ENCODE measurements at regions not wholly inside any gene's neighbourhood (a gene's known extent, or its start where the extent isn't known, plus 50 kb on each side); places are given as distances from the start of the nearest gene placed in this dataset.
"Not testable (repeated sequence)": the region's sequence is repeated elsewhere in the genome, so short reads cannot be mapped to it uniquely, and the experiment has no call there.

DNA sequence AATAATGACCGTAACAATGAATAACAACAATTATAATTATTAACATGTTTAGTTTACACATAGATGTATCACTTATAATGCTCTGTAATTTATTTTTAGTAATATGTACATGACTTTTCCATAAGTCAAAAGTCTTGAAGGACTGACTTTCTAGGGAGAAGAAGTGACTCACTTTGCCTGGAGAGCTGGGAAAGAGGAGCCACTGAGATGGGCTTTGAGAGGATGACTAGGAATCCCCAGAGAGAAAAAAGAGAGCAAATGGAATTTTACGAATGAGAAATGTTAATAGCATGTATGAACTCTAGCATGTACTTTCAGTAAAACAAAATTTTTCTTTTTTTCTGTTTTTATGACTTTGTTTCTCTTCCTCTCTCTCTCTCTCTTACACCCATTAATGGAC, 67.8 kb upstream of the RALY start:
- TF ChIP-seq, protein P1, sequence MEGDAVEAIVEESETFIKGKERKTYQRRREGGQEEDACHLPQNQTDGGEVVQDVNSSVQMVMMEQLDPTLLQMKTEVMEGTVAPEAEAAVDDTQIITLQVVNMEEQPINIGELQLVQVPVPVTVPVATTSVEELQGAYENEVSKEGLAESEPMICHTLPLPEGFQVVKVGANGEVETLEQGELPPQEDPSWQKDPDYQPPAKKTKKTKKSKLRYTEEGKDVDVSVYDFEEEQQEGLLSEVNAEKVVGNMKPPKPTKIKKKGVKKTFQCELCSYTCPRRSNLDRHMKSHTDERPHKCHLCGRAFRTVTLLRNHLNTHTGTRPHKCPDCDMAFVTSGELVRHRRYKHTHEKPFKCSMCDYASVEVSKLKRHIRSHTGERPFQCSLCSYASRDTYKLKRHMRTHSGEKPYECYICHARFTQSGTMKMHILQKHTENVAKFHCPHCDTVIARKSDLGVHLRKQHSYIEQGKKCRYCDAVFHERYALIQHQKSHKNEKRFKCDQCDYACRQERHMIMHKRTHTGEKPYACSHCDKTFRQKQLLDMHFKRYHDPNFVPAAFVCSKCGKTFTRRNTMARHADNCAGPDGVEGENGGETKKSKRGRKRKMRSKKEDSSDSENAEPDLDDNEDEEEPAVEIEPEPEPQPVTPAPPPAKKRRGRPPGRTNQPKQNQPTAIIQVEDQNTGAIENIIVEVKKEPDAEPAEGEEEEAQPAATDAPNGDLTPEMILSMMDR (IDR thresholded peaks at IDR 0.05; ENCODE audit: low read length, missing control alignments): no peak
- no peak for DNase-seq (ENCODE audit: low read depth)
- H3K4me3 ChIP-seq (replicated peaks; ENCODE audit: low read depth, low read length): no peak overlapping the region

DNA sequence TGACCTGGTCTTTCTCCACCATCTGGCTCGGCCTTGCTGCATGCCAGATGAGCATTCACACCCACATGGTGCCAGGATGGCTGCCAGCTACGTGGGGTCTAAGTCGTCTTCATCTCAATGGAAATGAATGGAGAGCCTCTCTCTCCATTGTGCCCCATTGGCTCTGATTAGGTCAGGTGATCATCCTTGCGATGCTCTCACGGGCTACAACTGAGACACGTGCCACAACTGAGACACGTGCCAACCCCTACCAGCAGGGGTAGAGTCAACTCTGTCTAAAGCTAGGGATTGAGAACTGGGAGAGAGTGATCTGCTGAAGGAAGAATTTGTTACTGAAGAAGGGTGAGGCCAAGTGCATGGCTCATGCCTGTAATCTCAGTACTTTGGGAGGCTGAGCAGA, 67.3 kb upstream of the RALY start:
- TF ChIP-seq, protein P1 (IDR thresholded peaks at IDR 0.05; ENCODE audit: low read length, missing control alignments): no peak
- H3K4me3 ChIP-seq (replicated peaks; ENCODE audit: low read depth, low read length): no peak overlapping the region
- DNase-seq (ENCODE audit: low read depth): no peak

- TF ChIP-seq, protein P1 (IDR thresholded peaks at IDR 0.05; ENCODE audit: low read length, missing control alignments): no peak
- DNase-seq (ENCODE audit: low read depth): no peak
- no peak overlapping the region for H3K4me3 ChIP-seq (replicated peaks; ENCODE audit: low read depth, low read length)
Measured at GRCh38 chr20:33927724-33928123, 66.0 kb upstream of the RALY start.

DNA sequence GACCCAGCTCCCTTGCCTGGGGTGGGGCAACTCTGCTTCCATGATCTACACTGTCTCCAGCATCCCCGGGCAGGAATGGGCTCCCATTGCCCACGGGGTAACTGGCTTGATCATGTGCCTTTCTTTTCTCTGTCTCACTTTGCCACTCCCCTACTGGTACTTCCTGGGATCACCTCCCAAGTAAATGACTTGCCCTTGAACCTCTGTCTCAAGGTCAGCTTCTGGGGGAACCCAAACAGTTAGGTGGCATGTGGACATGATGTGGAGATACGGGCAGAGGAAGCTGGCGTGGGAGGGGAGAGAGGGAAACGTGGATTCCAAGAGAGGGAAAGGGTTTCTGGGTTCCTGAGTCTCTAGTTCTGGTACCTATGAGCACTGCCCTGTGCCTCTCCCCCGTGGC, 63.8 kb upstream of the RALY start:
- no peak for DNase-seq (ENCODE audit: low read depth)
- no peak overlapping the region for H3K4me3 ChIP-seq (replicated peaks; ENCODE audit: low read depth, low read length)
- TF ChIP-seq, protein P1 (IDR thresholded peaks at IDR 0.05; ENCODE audit: low read length, missing control alignments): no peak

GRCh38 chr20:33933469-33933909, 60.2 kb upstream of the RALY start:
- TF ChIP-seq, protein P1 (IDR thresholded peaks at IDR 0.05; ENCODE audit: low read length, missing control alignments): peak; percentile 60
- no peak overlapping the region for H3K4me3 ChIP-seq (replicated peaks; ENCODE audit: low read depth, low read length)
- peak; percentile 77 for DNase-seq (ENCODE audit: low read depth)

- H3K4me3 ChIP-seq (replicated peaks; ENCODE audit: low read depth, low read length): no peak overlapping the region
- DNase-seq (ENCODE audit: low read depth): no peak
- TF ChIP-seq, protein P1 (IDR thresholded peaks at IDR 0.05; ENCODE audit: low read length, missing control alignments): no peak
Measured at GRCh38 chr20:33936656-33937055, 57.1 kb upstream of the RALY start.

DNA sequence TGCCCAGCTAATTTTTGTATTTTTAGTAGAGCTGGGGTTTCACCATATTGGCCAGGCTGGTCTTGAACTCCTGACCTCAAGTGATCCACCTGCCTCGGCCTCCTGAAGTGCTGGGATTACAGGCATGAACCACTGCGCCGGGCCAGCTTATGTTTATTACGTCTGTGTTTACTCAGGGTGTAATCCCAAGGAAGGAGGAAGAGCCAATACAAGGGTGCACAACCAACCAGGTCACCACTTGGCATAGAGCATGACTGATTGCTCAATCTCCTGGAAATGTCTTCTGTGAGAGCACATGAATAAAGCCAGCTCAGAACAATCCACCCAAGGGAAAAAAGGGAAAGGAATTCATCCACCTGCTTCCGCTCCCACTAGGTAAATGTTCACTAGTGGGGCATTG, 54.7 kb upstream of the RALY start:
- DNase-seq (ENCODE audit: low read depth): peak; percentile 68

More for the DNA sequence above, 54.7 kb upstream of the RALY start:
- H3K4me3 ChIP-seq (replicated peaks; ENCODE audit: low read depth, low read length): not testable (repeated sequence)

Data from fibroblast of pulmonary artery (primary cell).